OCI-LY7 (cell line): ENCODE measurements at regions not wholly inside any gene's neighbourhood (a gene's known extent, or its start where the extent isn't known, plus 50 kb on each side); places are given as distances from the start of the nearest gene placed in this dataset.

Experiments used
- BruUV-seq: library from RNA; stranded (reverse); fragments of 400-500 nt; replicated peaks from 2 replicates; lab custom pipeline; 2021; lab: Mats Ljungman, UMichigan
- CTCF ChIA-PET: fragments of 300-600 bp; sonication (Branson Sonifier 250); formaldehyde crosslinking; loops from one replicate; lab custom pipeline; 2022; ENCODE audit warnings: antibody characterized with exemption; ENCODE audit not compliant: unreplicated experiment; lab: Charles Lee
- POLR2A ChIA-PET: fragments of 300-600 bp; sonication (Branson Sonifier 250); formaldehyde crosslinking; loops from one replicate; lab custom pipeline; 2022; ENCODE audit warnings: antibody characterized with exemption; lab: Charles Lee
- DNase-seq: peaks from one replicate; pipeline ENCODE4 v3.0.0-alpha.2; 2015; ENCODE audit warnings: low spot score
- H2AFZ ChIP-seq: fragments of 200-600 bp; sonication (generic), shearing (Covaris generic); 2 replicates; pipeline ENCODE4 v1.6.1; 2014; ENCODE audit warnings: mild to moderate bottlenecking, antibody characterized with exemption, low read length, moderate library complexity
- H3K27ac ChIP-seq: fragments of 200-600 bp; sonication (generic); 2 replicates; pipeline ENCODE4 v1.5.1; 2014; ENCODE audit warnings: mixed run types, low read depth, mild to moderate bottlenecking, moderate library complexity, low read length, inconsistent platforms; ENCODE audit not compliant: poor library complexity, severe bottlenecking
- H3K36me3 ChIP-seq: fragments of 200-600 bp; sonication (generic); 2 replicates; pipeline ENCODE4 v1.6.1; 2014; ENCODE audit warnings: mild to moderate bottlenecking, antibody characterized with exemption, low read length, moderate library complexity, mixed read lengths; ENCODE audit not compliant: insufficient read depth
- H3K4me1 ChIP-seq: fragments of 200-600 bp; sonication (generic); 2 replicates; pipeline ENCODE4 v1.5.1; 2014; ENCODE audit warnings: mild to moderate bottlenecking, low read length; ENCODE audit not compliant: insufficient read depth, poor library complexity, severe bottlenecking
- H3K4me2 ChIP-seq: fragments of 200-600 bp; sonication (generic); 2 replicates; pipeline ENCODE4 v1.6.1; 2014; ENCODE audit warnings: mild to moderate bottlenecking, low read length
- H3K4me3 ChIP-seq: fragments of 200-600 bp; sonication (generic); 2 replicates; pipeline ENCODE4 v1.5.1; 2014; ENCODE audit warnings: mild to moderate bottlenecking, low read depth, low read length; ENCODE audit not compliant: poor library complexity, severe bottlenecking
- H3K79me2 ChIP-seq: fragments of 200-600 bp; sonication (generic); 2 replicates; pipeline ENCODE4 v1.6.1; 2016; ENCODE audit warnings: low read depth, mild to moderate bottlenecking, low read length, moderate library complexity, mixed read lengths; ENCODE audit not compliant: insufficient read depth
- H3K9me2 ChIP-seq: fragments of 200-600 bp; sonication (generic); 2 replicates; pipeline ENCODE4 v1.6.1; 2016; ENCODE audit warnings: mild to moderate bottlenecking, low read length, mixed read lengths; ENCODE audit not compliant: insufficient read depth
- H3K9me3 ChIP-seq: fragments of 200-600 bp; sonication (generic); 2 replicates; pipeline ENCODE4 v1.6.1; 2014; ENCODE audit warnings: mild to moderate bottlenecking, mixed run types, low read length, mixed read lengths
- H4K20me1 ChIP-seq: fragments of 200-600 bp; sonication (generic); 2 replicates; pipeline ENCODE4 v1.6.1; 2014; ENCODE audit warnings: mild to moderate bottlenecking, antibody characterized with exemption, low read length, moderate library complexity, mixed read lengths; ENCODE audit not compliant: insufficient read depth
- EZH2phosphoT487 ChIP-seq: fragments of 200-600 bp; sonication (generic); IDR thresholded peaks from 2 replicates; pipeline ENCODE4 v1.6.1; 2018; ENCODE audit warnings: low read depth, borderline replicate concordance, mild to moderate bottlenecking, mixed run types, antibody characterized with exemption, low read length, moderate library complexity, mixed read lengths
- intact Hi-C: fragments of 100-400 bp; cut with micrococcal nuclease; formaldehyde crosslinking; loops from one replicate; pipeline ENCODE4 v1.10.0; 2022; ENCODE audit not compliant: unreplicated experiment
- TF ChIP-seq, protein P1 (sequence below): fragments of 200-600 bp; sonication (generic); conservative IDR thresholded peaks from 2 replicates; pipeline ENCODE4 v1.5.1; 2014; ENCODE audit warnings: mild to moderate bottlenecking, antibody characterized with exemption, low read length, moderate library complexity, mixed read lengths

DNA sequence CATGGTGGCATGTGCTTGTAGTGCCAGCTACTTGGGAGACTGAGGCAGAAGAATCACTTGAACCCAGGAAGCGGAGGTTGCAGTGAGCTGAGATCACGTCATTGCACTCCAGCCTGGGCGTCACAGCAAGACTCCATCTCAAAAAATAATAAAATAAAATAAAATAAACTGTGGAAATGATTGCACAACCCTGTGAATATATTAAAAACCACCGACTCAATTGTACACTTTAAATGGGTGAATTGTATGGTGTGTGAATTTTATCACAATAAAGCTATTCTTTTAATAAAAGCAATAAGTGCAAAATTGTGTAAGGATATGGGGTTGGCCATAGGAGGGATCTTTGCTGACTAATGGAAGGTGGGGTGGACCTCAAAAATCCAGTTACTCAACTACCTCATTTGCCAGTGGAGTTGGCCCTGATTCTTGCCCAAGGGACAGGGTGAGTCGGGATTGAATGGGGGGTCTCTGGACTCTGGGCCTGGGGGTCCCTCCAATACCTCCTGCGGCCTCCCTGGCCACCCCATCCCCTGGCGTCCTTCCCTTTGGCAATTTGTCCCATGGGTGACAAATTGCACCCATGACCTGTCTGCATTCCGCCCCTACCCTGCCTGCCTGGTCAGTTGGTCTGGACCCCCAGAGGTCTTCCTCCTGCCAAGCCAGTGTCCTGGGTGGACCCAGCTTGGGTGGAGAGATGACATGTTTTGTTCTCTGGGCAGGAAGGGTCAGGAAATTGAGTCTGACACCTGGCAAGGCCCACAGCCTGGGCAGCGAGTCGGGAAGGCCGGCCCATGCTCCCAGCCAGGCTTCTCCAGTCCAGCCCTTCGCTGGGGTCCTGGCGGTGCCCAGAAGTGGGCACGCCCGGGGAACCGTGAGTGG, 61.7 kb upstream of the ELN start:
- Histone ChIP-seq H3K9me2 (no peaks in the 10 kb centered on the region), H3K4me2 (no peak overlapping the region), H2AFZ (no peak overlapping the region), H3K27ac (no peak overlapping the region), H4K20me1 (no peaks in the 10 kb centered on the region), H3K4me3 (no peak overlapping the region), H3K36me3 (no peaks in the 10 kb centered on the region), H3K4me1 (no peaks in the 10 kb centered on the region), H3K79me2 (no peaks in the 10 kb centered on the region), H3K9me3 (peaks cover 16% of the 10 kb centered on the region; the same call in 1 of the 2 replicates)
- no peak for TF ChIP-seq EZH2phosphoT487
- TF ChIP-seq, protein P1, sequence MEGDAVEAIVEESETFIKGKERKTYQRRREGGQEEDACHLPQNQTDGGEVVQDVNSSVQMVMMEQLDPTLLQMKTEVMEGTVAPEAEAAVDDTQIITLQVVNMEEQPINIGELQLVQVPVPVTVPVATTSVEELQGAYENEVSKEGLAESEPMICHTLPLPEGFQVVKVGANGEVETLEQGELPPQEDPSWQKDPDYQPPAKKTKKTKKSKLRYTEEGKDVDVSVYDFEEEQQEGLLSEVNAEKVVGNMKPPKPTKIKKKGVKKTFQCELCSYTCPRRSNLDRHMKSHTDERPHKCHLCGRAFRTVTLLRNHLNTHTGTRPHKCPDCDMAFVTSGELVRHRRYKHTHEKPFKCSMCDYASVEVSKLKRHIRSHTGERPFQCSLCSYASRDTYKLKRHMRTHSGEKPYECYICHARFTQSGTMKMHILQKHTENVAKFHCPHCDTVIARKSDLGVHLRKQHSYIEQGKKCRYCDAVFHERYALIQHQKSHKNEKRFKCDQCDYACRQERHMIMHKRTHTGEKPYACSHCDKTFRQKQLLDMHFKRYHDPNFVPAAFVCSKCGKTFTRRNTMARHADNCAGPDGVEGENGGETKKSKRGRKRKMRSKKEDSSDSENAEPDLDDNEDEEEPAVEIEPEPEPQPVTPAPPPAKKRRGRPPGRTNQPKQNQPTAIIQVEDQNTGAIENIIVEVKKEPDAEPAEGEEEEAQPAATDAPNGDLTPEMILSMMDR = no peak
- ChIA-PET CTCF (no interaction called here), POLR2A (no interaction called here)
- no peak for DNase-seq
- intact Hi-C loops = no loop called here
- no TSS peak for BruUV-seq

DNA sequence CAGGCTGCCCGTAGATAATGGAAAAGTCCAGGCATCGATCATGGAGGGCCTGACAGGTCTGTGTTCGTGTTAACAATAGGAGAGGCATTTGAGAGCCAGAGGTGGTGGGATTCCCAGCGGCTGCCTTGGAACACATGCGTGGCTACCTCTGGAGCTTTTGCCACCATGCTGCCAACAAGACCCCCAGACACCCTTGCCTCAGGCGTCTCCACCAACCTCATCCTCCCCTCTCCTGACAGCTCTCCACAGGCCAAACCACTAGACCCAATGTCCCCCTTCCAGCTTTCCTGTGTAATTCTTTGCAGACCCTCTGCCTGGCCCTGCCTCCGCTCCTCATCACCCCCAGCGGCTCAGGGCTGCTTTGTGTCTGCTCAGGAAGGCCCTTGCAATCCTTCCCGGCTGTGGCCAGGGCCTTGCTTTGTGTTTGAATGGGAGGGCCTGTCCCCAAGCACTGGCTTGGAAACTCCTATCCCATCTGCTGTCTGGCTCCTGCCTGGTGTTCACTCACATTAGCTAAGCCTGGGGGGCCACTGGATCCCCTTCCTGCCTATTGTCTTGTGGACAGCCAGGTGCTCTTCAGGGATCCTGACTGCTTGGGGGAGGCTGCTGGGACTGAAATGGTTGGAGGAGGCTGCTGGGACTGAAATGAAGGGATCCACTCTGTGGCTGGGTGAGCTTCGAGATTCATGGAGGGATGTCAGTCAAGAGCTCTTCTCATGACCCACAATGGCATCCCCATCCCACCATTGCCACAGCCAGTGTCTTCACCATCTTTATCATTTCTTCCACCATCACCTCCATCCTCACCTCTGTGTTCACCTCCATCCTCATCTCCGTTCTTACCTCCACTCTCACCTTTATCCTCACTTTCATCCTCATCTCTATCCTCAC, 60.8 kb upstream of the ELN start:
- H3K27ac ChIP-seq = no peak overlapping the region
- H3K79me2 ChIP-seq = no peaks in the 10 kb centered on the region
- H3K36me3 ChIP-seq = no peaks in the 10 kb centered on the region
- H3K9me3 ChIP-seq = peaks cover 16% of the 10 kb centered on the region; the same call in 1 of the 2 replicates
- CTCF ChIA-PET = no interaction called here
- intact Hi-C loops = no loop called here
- no TSS peak for BruUV-seq
- H3K4me1 ChIP-seq = peaks cover 4% of the 10 kb centered on the region
- POLR2A ChIA-PET = no interaction called here
- TF ChIP-seq EZH2phosphoT487 = no peak
- TF ChIP-seq, protein P1 = no peak
- no peak overlapping the region for H3K4me2 ChIP-seq
- no peaks in the 10 kb centered on the region for H3K9me2 ChIP-seq
- no peaks in the 10 kb centered on the region for H4K20me1 ChIP-seq
- no peak overlapping the region for H2AFZ ChIP-seq
- no peak for DNase-seq
- no peak overlapping the region for H3K4me3 ChIP-seq
